Peyer's patch (tissue), 4 donors: ENCODE measurements at regions not wholly inside any gene's neighbourhood (a gene's known extent, or its start where the extent isn't known, plus 50 kb on each side); places are given as distances from the start of the nearest gene placed in this dataset.

Source experiments
- POLR2A ChIP-seq, 2 donors: fragments of 450-650 bp; IDR thresholded peaks; one replicate each; pipeline ENCODE4 v1.5.1; 2017; ENCODE audit warnings: antibody characterized with exemption in 2 of 2, mild to moderate bottlenecking in 2 of 2, moderate library complexity in 2 of 2
- TF ChIP-seq, protein P1 (sequence below), 6 experiments: fragments of 450-650 bp in 4 of 6; fragments of 200-600 bp in 2 of 6; sonication (generic) in 1 of 6; IDR thresholded peaks; one replicate each; pipeline ENCODE4 v1.5.1; 2017 to 2019; ENCODE audit warnings: antibody characterized with exemption in 6 of 6, mild to moderate bottlenecking in 3 of 6, moderate library complexity in 1 of 6

DNA sequence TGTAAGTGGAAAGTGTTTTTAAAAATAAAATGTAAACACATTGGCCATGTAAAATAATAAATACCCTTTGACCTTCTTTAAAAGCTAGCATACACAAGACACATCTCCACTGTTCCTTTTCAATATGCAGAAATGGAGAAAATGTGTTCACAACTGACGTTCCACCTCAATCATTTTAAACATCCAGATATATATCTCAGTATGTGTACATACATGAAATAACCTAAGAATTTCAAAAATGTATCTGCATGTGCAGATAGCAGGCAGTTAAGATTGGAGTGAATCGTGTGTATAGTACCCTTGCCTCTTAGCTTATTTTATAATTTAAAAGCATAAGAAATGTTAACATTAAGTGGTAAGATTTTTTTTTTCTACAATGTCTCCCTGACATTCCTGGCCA, 406.2 kb upstream of the FLRT2 start:
- TF ChIP-seq POLR2A (IDR thresholded peaks at IDR 0.05): no peak
- TF ChIP-seq, protein P1, sequence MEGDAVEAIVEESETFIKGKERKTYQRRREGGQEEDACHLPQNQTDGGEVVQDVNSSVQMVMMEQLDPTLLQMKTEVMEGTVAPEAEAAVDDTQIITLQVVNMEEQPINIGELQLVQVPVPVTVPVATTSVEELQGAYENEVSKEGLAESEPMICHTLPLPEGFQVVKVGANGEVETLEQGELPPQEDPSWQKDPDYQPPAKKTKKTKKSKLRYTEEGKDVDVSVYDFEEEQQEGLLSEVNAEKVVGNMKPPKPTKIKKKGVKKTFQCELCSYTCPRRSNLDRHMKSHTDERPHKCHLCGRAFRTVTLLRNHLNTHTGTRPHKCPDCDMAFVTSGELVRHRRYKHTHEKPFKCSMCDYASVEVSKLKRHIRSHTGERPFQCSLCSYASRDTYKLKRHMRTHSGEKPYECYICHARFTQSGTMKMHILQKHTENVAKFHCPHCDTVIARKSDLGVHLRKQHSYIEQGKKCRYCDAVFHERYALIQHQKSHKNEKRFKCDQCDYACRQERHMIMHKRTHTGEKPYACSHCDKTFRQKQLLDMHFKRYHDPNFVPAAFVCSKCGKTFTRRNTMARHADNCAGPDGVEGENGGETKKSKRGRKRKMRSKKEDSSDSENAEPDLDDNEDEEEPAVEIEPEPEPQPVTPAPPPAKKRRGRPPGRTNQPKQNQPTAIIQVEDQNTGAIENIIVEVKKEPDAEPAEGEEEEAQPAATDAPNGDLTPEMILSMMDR (IDR thresholded peaks at IDR 0.05): no peak
